HG03103 (cell line): ENCODE measurements at regions not wholly inside any gene's neighbourhood (a gene's known extent, or its start where the extent isn't known, plus 50 kb on each side); places are given as distances from the start of the nearest gene placed in this dataset.

Source experiments
- ATAC-seq: cut with Tn5 transposase; IDR thresholded peaks from one replicate; pipeline ENCODE4 v1.9.1; 2021; ENCODE audit warnings: low read depth; ENCODE audit not compliant: unreplicated experiment

DNA sequence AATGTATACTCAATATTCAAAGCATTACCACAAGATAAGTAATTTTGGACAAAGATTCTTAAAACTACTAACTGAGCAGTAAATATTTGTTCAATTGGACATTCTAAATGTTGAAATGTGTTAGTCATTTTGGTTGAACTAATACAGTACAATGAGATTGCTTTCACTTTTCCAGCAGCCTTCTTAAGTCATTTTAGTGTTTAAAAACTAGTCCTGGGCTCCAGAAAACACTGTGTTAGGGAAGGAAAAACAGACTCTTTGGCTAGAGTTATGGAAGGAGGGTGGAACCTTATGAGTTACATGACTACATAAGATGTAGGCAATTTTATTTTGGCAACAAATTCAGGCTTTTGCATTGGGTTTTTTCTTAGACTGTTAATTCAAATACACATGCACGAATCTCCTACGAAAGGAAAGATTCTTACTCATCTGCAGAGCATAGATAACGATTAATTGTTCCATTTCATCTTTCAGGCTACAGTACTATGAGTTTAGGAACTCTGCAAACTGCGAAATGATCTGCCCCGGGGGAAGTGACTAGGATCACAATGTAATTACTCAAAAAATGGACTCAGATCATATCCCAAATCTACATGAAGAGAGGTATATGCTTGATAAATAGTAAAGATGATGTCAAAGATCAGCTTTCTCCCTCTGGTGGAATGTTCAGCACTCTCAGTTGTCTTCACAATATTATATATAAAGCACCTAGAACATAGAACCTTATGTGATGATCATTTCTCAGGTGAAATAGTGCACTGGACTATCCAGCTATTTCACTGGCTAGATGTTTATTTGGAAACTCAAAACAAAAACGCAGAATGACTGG lies 492.8 kb upstream of the MDFIC2 start:
- ATAC-seq, result no peak

- ATAC-seq, result no peak
Observed at GRCh38 chr3:70803891-70804290, 491.5 kb upstream of the MDFIC2 start.

DNA sequence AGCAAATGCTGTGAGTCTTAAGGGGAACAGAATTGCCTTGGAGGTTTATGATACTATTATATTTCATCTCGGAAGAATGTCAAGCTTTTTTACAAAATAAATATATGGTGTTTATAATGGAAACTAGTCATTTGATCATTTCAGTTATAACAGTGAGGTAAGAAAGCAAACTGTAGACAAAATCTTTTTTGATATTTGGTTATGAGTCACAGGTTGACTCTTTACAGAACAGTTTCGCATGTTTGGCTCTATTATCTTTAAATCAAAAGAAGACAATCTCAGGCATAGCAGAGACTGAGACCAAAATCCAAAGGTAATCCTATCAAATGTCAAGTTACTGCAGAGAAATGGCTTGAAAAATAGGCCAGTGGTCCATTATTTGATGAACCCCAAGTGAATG lies 490.9 kb upstream of the MDFIC2 start:
- no peak for ATAC-seq

DNA sequence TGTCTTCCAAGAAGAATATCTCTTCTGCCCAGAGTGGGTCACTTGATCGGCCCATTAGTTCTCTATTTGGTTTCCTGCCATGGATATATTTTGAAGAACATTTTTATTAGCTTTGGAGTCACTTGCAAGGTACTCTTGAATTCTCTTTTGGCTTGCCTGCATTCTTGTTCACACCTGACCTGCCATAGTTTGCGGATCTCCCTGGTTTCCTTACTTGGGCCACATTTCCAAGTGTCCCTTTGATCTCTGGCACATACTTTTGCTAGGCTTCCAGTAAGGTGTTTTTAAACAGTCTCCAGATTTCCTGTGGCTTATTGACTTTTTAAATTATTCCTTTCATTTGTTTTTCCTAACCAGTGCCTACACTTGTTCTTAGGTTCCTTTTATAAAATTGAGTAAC lies 488.5 kb upstream of the MDFIC2 start:
- no peak for ATAC-seq

- no peak for ATAC-seq
Observed at GRCh38 chr3:70789878-70790277, 477.4 kb upstream of the MDFIC2 start.

DNA sequence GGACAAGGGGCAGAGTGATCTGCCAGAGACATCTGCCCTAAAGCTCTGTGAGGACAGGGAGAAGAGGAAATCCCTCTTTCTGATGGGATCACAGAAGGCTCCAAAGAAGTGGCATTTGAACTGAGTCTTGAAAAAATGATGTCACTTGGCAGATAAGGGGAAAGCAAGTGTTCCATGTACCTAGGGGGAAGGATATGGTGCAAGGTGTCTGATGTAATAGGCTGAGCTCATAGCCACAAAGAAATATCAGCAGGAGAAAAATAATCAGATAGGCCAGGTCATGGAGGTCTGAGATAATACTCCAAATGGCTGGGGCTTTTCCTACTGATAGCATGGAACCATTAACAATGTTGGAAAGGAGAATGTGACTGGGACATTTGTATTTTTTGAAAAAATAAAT lies 468.4 kb upstream of the MDFIC2 start:
- no peak for ATAC-seq

GRCh38 chr3:70779296-70779695 lies 466.9 kb upstream of the MDFIC2 start:
- ATAC-seq, result no peak

GRCh38 chr3:70776081-70776480 lies 463.6 kb upstream of the MDFIC2 start:
- ATAC-seq, result no peak

- ATAC-seq, result no peak
Observed at GRCh38 chr3:70775257-70775656, 462.8 kb upstream of the MDFIC2 start.

- ATAC-seq, result no peak
Observed at GRCh38 chr3:70774641-70775040, 462.2 kb upstream of the MDFIC2 start.

DNA sequence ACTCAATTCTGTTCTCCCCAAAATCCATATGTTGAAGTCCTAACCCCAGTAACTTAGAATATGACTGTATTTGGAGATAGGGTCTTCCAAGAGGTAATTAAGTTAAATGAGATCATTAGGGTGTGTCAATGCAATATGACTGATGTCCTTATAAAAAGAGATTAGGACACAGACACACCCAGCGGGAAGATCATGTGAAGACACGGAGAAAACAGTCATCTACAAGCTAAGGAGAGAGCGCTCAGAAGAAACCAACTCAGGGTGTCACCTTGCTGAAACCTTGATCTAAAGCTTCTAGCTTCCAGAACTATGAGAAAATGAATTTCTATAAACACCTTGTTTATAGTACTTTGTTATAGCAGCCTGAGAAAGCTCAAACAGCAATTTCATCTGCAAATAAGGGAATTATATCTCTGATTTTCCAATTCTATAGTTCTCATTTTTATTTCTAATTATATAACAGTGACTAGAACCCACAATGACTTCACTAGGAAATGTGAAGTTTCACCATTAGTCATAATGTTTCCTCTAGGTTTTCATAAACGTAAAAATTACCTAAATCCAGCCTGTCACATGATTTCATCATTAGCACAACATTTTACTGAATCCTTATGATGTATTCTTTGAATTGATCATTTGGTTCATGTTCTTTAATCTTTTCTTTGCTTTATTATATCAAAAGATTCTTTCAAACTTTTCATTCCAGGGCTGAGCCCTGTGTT lies 459.1 kb upstream of the MDFIC2 start:
- ATAC-seq, result no peak

- no peak for ATAC-seq
Observed at GRCh38 chr3:70770650-70771049, 458.2 kb upstream of the MDFIC2 start.

DNA sequence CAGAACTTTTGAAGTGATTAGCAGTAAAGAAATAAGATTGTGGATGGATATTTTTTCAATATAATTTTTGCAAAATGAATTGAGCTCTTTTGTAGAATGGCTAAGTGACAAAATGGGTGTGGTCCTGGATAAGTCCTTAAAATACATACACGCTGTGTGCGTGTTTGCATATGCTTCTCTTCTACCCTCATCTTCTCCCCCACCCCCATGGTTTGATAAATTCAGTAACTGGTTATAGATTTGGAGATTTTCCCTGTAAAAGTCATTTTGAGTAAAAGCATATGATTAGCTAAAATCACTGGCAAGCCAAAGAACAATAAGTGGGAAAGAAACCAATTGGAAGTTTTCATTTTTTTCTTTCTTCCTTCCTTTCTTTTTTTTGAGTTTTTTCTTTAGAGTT lies 453.9 kb upstream of the MDFIC2 start:
- no peak for ATAC-seq

GRCh38 chr3:70763894-70764293 lies 451.5 kb upstream of the MDFIC2 start:
- ATAC-seq, result no peak

DNA sequence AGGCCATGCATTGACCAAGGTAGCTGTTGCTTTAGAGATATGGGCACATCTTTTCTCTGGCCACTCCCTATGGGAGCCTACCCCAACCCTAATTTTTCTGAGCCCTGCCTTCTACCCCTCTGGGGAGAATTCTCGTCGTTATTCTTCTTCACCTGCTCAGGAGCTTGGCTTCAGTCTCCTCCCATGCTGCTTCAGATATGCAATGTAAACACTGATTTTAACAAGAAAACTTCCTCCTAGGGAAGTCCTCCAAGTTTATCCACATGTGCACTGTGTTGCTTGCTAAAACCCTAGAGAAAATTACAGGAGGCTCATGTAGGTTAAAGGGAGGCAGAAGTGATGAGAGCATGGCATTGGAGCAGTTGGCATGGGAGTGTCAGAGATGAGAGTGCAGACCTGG lies 445.2 kb upstream of the MDFIC2 start:
- no peak for ATAC-seq

GRCh38 chr3:70755526-70755925 lies 443.1 kb upstream of the MDFIC2 start:
- no peak for ATAC-seq

DNA sequence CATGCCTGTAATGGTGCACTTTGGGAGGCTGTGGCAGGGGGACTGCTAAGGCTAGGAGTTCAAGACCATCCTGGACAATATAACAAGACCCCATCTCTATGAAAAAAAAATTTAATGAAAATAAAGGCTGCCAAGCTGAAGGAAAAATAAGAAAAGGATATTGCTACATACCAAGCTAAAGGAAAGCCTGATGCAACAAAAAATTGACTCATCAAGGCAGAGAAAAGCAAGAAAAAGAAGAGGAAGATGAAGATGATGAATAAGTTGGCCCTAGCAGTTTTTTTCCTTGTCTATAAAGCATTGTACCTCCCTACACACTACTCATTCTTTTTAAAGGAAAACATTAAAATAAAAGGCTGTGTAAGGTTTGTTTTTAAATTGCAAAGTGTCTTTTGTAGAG lies 441.9 kb upstream of the MDFIC2 start:
- no peak for ATAC-seq

DNA sequence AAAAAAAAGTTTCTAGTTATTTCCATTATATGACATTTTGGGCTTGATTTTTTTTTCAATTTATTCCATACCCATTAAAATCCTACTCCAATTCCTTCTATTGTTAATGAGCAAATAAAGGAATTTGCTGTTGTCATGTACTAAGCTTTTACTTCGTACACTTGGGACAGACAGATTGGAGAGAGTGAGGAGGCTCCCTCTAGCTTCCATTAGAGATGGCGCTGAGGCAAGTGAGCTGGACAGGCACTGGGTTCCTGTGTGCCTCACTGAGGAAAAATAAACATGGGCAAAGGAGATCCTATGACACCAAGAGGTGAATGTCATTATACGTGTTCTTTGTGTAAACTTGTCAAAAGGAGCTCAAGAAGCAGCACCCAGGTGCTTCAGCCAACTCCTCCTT lies 441.1 kb upstream of the MDFIC2 start:
- no peak for ATAC-seq

GRCh38 chr3:70752051-70752450 lies 439.6 kb upstream of the MDFIC2 start:
- ATAC-seq, result no peak

- no peak for ATAC-seq
Observed at GRCh38 chr3:70749122-70749521, 436.7 kb upstream of the MDFIC2 start.

GRCh38 chr3:70748593-70748992 lies 436.2 kb upstream of the MDFIC2 start:
- ATAC-seq, result no peak

DNA sequence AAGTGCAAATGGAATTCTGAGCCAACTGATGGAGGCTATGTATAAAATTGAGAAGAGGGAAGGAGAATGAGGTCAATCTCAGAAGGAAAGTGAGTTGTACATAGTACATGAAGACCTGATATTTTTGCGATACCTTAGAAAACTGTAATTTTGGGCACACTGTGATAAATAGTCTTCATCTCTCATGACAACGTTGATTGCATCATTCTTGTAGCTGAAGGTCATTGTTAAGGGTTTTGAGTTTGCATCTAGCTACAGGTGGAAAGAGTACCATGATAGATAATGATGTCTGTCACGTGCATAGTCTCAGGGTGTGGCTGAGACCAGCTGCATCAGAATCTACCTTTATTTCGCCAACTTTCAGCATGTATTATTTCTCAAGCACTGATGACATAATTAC lies 435.4 kb upstream of the MDFIC2 start:
- no peak for ATAC-seq
